Neural cell (in vitro differentiated cells): ENCODE measurements at regions not wholly inside any gene's neighbourhood (a gene's known extent, or its start where the extent isn't known, plus 50 kb on each side); places are given as distances from the start of the nearest gene placed in this dataset.

ENCODE experiments used
- CTCF ChIP-seq: fragments of 450-650 bp; IDR thresholded peaks from 2 replicates; pipeline ENCODE4 v1.5.1; 2014; ENCODE audit warnings: antibody characterized with exemption, mild to moderate bottlenecking, moderate library complexity; ENCODE audit not compliant: poor library complexity, severe bottlenecking
- POLR2AphosphoS5 ChIP-seq: IDR thresholded peaks from 2 replicates; pipeline ENCODE4 v1.6.1; 2012
- RAD21 ChIP-seq: fragments of 450-650 bp; conservative IDR thresholded peaks from 2 replicates; pipeline ENCODE4 v1.6.1; 2014; ENCODE audit warnings: antibody characterized with exemption, mild to moderate bottlenecking, moderate library complexity
- REST ChIP-seq: IDR thresholded peaks from 2 replicates; pipeline ENCODE4 v1.6.1; 2012; ENCODE audit warnings: borderline replicate concordance
- TAF1 ChIP-seq: IDR thresholded peaks from 2 replicates; pipeline ENCODE4 v1.6.1; 2012; ENCODE audit warnings: low read depth

- TF ChIP-seq CTCF (no peak), REST (no peak), POLR2AphosphoS5 (no peak), RAD21 (no peak), TAF1 (no peak)
These were observed 86.2 kb downstream of the RRM2 start for GRCh38 chr2:10208736-10209135.
